CD4-positive, alpha-beta T cell treated with Interleukin-4 for 4 hours (primary cell): ENCODE measurements at regions not wholly inside any gene's neighbourhood (a gene's known extent, or its start where the extent isn't known, plus 50 kb on each side); places are given as distances from the start of the nearest gene placed in this dataset.
"Not testable (repeated sequence)": the region's sequence is repeated elsewhere in the genome, so short reads cannot be mapped to it uniquely, and the experiment has no call there.

Experiments
- DNase-seq: peaks from one replicate; pipeline ENCODE4 v3.0.0-alpha.2; 2020

- no peak for DNase-seq
Observed at GRCh38 chr7:10724449-10724848, 249.2 kb upstream of the PHF14 start.

DNA sequence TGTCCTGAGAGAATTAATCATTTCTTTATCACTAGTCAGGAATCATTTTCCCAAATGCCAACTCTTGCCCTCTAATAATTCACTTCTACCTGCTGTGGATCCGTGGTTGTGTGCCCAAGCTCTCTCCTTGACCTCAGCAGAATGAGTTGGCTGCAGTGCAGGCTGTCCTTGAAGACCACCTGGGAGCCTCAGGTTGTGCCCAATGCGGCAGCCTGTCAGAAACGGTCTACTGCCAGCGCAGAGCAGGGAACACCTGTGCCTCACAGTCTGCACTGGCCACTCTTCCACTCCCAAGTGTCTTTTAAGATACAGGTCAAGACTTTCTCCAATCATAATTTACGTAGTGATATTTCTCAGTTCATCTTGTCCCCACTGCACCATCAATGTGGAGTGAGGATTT lies 246.0 kb upstream of the PHF14 start:
- no peak for DNase-seq

DNA sequence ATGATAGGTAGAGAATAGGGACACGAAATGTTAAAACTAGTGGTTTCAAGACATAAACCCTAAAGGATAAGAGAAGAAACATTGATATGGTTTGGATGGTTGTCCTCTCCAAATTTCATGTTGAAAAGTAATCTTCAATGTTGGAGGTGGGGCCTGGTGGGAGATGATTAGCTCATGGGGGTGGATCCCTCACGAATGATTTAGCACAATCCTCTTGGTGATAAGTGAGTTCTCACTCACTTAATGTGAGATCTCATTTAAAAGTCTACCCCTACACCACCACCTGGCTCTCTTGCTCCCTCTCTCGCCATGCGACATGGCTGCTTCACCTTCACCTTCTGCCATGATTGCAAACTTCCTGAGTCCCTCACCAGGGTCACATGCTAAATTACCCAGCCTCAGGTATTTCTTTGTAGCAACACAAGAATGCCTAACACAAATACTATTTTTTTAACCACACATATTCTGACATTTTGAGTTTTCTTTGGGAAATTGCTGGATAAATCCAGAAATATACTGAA lies 242.4 kb upstream of the PHF14 start:
- DNase-seq: no peak

GRCh38 chr7:10733747-10734146 lies 239.9 kb upstream of the PHF14 start:
- DNase-seq: no peak

- no peak for DNase-seq
Observed at GRCh38 chr7:10734595-10734994, 239.1 kb upstream of the PHF14 start.

- DNase-seq: no peak
Observed at GRCh38 chr7:10739401-10739800, 234.3 kb upstream of the PHF14 start.

GRCh38 chr7:10740805-10741204 lies 232.9 kb upstream of the PHF14 start:
- DNase-seq: no peak

- no peak for DNase-seq
Observed at GRCh38 chr7:10756981-10757380, 216.7 kb upstream of the PHF14 start.

GRCh38 chr7:10759120-10759519 lies 214.6 kb upstream of the PHF14 start:
- no peak for DNase-seq

- DNase-seq: no peak
Observed at GRCh38 chr7:10767771-10768170, 205.9 kb upstream of the PHF14 start.

GRCh38 chr7:10770176-10770575 lies 203.5 kb upstream of the PHF14 start:
- DNase-seq: no peak

DNA sequence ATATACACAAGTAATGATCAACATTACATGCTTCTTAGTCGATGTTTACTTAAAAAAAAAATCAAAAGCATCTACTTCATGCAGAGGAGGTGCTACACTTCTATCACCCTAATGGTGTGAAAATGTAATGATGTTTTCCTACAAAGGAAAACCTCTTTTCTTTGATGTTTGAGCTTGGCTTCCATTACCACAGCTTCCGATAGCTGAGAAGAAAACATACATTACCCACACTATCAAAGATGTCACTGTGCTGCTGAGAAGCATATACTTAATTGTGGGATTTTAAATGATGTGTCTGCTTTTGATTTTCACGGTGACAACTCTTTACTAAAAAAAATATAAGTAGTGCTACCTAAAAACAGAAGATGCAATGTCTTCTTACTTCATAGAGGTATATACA lies 200.2 kb upstream of the PHF14 start:
- no peak for DNase-seq

DNA sequence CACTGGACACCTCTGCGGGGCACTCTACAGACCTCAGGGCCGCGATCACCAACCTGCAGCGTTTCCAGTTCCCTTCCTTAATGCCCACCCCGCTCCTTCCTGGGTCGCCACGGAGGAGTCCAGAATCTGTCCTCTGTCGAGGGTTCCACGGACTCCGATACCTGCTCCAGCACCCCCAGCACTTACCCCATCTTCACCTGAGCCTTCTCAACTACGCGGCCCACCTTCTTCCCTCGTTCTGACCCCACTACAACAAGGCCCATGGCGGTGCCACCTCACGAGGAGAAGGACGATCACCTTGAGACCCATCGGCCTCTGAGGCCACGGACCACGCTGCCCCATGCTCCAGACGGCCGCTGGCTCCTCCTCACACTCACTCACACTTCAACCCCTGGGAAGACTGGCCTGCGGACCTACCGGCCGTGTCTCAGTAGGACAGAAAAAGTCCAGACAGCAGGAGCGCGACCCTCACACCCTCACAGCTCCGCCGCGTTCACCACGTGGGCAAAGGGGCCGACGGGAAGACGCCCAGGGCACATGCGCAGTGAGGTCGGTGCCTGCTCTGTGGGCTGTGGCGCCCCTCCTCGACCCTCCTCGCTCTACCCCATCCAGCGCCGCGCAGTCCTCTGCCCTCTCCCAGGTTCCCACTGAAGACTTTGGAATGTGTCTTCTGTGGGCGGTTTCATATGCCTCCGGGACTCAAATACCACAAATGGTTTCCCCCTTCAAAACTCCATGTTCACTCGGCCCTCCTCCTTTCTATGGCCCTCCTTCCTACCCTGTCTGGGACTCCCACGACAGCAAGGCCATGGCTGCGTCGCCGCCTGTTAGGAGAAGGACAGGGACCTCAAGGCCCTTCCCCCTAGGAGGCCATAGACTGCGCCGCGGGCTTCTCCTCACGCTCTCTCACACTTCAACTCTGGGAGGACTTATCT lies 193.9 kb upstream of the PHF14 start:
- no peak for DNase-seq

DNA sequence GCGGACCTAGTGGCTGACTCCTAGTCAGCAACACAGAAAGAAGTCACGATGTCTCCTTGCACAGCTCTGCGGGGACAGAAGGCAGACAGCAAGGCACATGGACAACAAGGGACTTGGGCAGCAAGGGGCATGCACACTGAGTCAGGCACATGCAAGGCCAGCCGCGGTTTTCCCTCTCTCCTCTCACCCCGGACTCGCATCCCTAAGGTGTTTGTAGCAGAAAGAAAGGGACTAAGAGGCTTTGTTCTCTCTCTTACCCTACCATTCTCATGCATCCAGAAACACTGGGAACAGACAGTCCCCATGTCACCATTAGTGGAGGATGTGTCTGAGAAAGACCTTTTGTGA lies 193.3 kb upstream of the PHF14 start:
- DNase-seq: no peak

DNA sequence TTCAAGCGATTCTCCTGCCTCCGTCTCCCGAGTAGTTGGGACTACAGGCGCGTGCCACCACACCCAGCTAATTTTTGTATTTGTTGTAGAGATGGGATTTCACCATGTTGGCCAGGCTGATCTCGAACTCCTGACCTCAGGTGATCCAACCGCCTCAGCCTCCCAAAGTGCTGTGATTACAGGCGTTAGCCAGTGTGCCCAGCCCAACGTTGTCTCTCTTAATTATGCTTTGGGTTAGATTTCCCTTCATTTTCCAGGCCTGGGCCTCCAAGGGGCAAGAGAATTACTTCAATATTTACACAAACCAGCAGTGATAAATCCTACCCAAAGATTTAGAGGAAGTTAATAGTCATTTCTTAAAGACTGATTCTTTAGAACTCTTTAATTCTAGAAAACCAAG lies 186.7 kb upstream of the PHF14 start:
- not testable (repeated sequence) for DNase-seq

GRCh38 chr7:10789170-10789569 lies 184.5 kb upstream of the PHF14 start:
- DNase-seq: no peak

GRCh38 chr7:10790910-10791309 lies 182.8 kb upstream of the PHF14 start:
- DNase-seq: no peak

- DNase-seq: no peak
Observed at GRCh38 chr7:10793995-10794775, 179.5 kb upstream of the PHF14 start.

DNA sequence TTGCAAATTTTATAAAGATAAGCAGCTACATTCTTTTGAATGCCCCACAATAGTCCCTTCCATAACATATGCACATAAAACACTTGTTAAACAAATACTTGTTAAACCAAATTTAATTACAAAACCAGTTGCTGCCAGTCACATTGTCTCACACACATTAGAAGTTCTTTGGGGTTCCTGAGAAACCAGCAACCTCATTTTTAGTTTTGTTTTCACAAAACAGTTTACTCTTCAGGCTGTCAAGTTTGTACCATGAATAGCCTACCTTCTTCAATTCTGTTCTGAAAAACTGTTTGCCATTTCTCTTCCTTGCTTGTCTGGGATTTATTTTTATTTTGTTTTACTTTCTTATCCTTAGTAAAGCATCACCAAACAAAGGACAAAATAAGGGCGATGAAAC lies 176.5 kb upstream of the PHF14 start:
- no peak for DNase-seq

GRCh38 chr7:10798044-10798443 lies 175.6 kb upstream of the PHF14 start:
- no peak for DNase-seq

- DNase-seq: no peak
Observed at GRCh38 chr7:10799475-10799874, 174.2 kb upstream of the PHF14 start.

GRCh38 chr7:10802011-10802410 lies 171.7 kb upstream of the PHF14 start:
- DNase-seq: no peak

GRCh38 chr7:10802526-10802925 lies 171.1 kb upstream of the PHF14 start:
- DNase-seq: no peak

- DNase-seq: no peak
Observed at GRCh38 chr7:10803720-10804119, 170.0 kb upstream of the PHF14 start.
